GM19025 (cell line): ENCODE measurements at regions not wholly inside any gene's neighbourhood (a gene's known extent, or its start where the extent isn't known, plus 50 kb on each side); places are given as distances from the start of the nearest gene placed in this dataset.
"Not testable (repeated sequence)": the region's sequence is repeated elsewhere in the genome, so short reads cannot be mapped to it uniquely, and the experiment has no call there.

ENCODE experiments used
- ATAC-seq: cut with Tn5 transposase; IDR thresholded peaks from one replicate; pipeline ENCODE4 v1.9.1; 2021; ENCODE audit warnings: mild to moderate bottlenecking, low read depth, moderate library complexity; ENCODE audit not compliant: unreplicated experiment

DNA sequence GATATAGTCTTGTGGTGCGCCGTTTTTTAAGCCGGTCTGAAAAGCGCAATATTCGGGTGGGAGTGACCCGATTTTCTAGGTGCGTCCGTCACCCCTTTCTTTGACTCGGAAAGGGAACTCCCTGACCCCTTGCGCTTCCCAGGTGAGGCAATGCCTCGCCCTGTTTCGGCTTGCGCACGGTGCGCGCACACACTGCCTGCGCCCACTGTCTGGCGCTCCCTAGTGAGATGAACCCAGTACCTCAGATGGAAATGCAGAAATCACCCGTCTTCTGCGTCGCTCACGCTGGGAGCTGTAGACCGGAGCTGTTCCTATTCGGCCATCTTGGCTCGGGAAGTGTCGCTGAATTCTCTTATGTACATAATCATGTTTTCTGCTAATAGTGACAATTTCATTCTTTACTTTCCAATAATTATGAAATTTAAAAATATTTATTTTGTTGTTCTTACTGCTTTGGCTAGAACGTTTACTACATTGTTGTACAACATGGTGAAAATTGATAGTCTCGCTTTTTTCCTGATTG lies 61.2 kb upstream of the MINDY3 start:
- ATAC-seq, result not testable (repeated sequence)

DNA sequence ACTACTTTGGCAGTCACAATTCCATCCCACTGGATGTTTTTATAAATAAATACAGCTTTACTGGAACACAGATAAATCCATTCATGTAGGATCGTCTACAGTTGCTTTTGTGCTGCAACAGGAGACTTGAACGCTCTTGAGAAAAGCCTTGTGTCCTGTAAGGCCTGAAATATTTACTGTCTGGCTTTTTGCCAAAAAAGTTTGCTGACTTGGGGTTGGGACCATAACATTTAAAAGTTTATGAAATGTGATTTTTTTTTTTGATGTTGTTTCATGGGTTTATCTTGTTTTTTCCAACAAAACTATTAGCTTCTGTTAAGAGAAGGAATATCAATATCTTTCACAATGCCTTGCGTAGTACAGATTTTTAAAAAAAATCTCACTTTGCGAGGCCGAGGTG lies 71.1 kb upstream of the MINDY3 start:
- ATAC-seq, result no peak

DNA sequence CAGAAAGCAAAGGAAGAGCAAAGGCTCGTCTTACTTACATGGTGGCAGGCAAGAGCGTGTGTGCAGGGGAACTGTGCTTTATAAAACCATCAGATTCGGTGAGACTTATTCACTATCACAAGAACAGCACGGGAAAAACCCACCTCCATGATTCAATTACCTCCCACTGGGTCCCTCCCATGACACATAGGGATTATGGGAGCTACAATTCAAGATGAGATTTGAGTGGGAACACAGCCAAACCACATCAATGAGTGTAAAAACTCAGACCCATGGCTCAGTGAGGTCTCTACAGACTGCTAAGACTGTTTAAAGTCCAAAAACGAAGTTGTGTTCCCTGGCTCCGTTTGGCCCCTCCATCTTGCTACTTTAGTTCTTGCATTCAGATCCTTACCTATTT lies 79.2 kb upstream of the MINDY3 start:
- ATAC-seq, result not testable (repeated sequence)

DNA sequence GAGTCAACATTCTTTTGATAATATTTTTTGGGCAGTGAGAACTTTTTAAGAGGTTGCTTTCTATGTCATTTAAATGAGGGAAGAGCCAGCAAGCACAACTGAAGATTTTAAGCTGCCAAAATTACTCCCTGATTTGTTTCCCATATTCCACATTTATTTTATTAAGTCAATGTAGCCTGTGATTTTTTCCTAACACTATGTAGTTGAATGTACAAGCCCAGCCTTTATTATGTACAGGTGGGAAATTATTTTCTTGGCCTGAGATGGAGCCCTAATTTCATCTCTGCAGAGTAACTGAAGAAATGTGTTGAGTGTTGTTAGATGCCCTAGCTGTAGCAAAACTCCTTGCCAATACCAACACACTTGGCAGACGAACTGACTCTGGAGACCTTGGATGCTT lies 83.1 kb upstream of the MINDY3 start:
- no peak for ATAC-seq

DNA sequence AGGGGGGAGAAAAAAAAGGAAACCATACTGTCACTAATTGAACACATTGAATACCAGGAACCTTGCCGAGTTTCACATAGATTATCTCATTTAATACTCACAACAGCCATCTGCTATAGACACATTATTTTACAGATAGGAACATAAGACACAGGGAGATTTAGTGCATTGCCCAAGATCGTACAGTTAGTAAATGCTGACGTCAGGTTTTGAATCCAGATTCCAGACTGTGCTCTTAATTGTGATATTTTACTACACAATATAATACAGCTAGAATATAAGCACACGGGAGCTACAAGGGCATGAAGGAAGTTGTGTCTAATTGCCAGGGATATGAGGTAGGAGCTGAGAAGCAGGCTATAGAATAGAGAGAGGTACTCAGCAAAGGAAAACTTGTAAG lies 93.9 kb upstream of the MINDY3 start:
- no peak for ATAC-seq

DNA sequence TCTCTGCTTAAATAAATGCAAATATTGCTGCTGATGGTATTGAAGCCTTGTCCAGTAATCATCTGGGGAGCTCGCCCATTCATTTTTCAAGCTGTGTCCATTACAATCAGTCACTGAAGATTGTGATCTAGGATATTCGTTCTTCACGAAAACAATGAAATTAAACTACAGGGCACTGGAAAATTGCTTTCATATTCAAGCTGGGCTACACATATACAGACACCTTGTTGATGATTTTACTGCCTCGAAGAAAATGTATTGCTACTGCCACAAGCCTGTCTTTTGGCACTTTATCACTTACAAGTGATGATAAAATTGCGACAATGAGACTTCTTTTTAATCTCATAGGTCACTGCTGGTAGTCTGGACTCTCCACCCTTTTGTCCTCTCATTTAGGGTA lies 100.0 kb upstream of the MINDY3 start:
- no peak for ATAC-seq

DNA sequence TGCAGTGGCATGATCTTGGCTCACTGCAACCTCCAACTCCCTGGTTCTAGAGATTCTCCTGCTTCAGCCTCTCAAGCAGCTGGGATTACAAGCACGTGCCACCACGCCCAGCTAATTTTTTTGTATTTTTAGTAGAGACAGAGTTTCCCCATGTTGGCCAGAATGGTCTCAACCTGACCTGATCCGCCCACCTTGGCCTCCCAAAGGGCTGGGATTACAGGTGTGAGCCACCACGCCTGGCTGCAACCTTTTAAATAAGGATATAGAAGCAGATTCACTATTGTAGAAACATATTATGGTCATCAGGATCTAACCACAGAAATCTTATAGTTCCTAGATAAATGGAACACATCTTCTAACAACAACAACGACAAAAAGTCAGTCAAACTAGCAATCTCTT lies 112.4 kb upstream of the MINDY3 start:
- ATAC-seq, result not testable (repeated sequence)

DNA sequence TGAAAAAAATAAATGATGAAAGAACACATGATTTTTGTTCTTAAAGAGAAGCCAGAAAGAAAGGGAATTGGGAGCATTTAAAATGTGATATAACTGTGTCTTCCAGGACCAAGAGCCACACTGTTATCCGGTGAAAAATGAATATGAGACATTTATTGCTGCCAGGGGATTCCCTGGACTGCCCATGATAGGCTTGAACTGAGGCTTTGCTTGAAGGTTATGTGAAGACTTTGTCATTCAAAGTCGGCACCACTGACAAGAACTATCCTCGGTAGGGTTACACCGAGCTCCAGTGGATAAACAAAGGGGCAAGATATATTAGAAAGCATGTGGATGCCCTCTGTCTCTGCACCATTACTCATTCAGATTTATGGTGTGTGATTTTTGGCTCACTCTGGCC lies 125.4 kb upstream of the MINDY3 start:
- ATAC-seq, result no peak

DNA sequence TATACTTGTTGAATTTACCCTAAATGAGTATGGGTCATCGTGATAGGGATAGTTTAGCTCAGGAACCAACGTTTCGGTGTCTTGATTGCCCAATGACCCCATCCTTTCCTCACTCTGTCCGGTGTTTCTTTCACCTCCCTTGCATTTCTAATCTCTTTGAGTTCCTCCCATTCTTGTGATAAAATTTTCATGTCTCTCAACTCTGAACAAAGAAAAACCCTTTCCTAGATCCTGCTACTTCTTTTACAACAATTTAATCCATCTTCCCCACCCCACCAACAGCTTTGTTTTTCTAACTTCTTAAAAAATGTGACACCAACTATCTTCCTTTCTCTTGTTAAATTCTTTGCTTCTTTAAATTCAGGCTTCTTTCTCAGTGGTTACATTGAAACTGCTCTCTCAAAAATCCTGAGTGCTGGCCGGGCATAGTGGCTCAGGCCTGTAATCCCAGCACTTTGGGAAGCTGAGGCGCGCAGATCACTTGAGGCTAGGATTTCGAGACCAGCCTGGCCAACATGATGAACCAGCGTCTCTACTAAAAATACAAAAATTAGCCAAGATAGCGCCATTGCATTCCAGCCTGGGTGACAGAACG lies 130.3 kb upstream of the MINDY3 start:
- no peak for ATAC-seq

DNA sequence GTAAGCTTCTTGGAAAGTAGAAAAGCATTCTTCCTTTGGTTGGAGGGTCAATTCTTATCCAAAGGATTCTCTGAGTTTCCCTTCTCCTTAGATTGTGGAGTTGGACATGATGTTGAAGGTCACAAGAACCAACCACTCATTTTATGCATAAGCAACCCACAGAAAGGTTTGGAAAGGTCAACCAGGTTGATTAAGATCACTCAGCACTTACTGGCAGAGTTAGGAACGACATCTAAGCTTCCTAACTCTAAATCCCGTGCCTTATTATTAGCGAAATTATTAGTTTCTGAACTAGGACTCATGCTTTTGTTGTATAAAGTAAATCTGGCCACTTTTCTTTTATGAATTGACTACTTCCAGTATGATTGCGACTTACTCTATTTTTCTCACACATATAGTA lies 137.0 kb upstream of the MINDY3 start:
- ATAC-seq, result no peak

DNA sequence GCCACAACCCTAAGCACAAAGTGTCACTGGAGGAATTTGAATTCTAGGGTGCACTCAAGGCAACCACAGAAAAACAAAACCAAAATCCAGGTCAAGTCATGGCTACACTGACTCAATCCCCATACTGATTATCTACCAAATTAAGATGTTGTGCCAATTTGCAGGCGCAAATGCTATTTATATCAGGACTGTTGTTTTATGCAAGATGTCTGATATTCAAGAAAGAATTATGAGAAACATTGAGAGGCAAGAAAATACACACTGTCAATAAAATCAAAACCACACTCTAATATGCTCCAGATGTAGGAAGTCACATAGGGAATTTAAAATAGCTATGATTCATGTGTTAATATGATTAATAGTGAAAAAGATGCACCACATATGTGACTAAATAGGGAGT lies 141.3 kb upstream of the MINDY3 start:
- ATAC-seq, result no peak

DNA sequence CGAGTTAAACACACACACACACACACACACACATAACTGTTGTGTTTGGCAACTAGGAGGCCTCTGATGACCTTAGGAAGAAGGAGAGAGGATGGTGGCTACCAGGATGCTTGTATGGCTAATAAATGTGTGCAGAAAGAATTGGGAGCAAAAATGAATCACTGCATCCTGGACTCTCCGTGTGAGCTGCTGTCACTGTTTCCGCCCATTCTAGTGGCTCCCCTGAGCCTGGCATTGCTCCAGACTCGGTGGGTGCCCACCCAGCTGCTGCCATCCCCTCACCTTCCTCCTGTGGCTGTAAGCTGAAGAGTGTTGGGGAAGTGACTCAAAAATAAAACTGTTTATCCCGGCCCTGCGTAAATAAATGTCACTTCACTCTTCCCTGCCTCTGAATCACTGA lies 149.5 kb upstream of the MINDY3 start:
- ATAC-seq, result no peak

DNA sequence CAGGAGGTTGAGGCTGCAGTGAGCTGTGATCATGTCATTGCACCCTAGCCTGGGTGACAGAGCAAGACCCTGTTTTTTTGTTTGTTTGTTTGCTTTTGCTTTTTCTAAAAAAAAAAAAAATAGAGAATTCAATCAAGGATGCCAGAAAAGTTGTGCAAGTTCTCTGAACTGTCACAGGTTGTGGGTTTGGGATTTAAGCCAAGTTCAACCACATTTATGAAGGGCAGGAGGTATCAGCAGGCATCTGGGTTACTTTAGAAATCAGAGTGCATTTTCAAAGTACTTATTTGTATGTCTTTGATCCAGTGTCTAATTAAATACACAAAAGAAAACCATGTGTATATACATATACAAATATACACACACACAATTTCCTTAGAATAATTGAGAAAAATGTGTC lies 151.2 kb upstream of the MINDY3 start:
- no peak for ATAC-seq

DNA sequence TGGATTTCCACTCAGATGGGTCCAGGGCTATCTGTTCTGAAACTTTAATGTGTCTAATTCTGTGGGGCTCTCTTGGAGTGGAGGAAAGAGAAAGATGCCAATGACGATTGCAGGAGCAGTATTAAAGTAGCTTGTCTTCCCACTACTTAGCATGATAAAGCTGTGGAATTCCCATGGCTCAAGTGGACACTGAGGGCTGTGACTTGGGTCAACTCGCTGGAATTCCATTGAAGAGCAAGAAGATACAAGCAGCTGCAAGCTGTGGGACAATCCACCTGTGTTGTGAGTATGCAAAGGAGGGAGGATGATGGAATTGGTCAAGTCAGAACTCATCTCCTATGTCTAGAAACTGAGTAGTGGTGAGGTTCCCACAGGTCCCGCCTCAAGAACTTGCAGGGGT lies 154.2 kb upstream of the MINDY3 start:
- ATAC-seq, result no peak

DNA sequence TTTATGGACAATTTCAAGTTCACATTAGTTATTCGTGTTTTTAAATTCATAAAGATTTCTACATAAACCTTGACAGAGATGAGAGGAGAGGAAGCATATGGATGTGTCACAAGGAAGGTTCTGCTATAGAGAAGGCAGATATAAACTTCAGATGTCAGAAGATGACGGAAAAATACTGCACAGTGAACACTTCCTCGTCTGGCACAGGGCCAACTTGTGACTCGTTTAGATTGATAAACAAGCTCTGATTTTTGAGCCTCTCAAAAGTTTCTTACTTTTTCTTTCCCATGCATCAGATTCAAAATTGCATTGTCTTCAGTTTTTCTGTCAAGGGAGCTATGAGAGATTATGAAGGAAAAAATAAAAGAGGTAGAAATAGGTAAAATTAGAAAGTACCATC lies 156.4 kb upstream of the MINDY3 start:
- ATAC-seq, result no peak

DNA sequence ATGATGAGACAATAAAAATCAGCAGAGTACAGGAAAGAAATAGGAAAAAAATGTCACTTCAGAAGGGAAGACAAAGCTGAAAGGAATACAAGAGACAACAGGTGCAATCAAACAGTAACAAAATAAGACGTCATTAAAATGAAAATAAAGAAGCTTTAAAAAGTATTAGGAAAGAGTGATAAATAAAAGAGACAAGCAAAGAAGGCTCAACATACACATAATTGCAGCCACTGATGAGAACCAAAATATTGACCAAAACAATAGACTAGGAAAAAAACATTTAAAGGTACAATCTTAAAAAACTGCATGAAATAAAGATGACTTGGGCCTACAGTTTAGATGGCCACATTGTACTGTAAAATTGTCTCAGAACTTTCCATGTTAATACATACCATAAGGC lies 160.5 kb upstream of the MINDY3 start:
- no peak for ATAC-seq

DNA sequence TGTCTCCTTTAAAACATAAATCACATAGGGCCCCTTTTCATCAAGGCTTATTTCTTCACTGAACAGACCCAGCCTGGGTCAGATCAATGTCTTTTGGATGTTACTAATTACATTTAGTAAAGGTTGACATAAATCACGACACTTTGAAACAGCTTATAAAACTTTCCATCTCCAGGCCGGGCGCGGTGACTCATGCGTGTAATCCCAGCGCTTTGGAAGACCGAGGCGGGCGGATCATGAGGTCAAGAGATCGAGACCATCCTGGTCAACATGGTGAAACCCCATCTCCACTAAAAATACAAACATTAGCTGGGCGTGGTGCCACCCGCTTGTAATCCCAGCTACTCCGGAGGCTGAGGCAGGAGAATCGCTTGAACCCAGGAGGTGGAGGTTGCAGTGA lies 166.5 kb upstream of the MINDY3 start:
- not testable (repeated sequence) for ATAC-seq

DNA sequence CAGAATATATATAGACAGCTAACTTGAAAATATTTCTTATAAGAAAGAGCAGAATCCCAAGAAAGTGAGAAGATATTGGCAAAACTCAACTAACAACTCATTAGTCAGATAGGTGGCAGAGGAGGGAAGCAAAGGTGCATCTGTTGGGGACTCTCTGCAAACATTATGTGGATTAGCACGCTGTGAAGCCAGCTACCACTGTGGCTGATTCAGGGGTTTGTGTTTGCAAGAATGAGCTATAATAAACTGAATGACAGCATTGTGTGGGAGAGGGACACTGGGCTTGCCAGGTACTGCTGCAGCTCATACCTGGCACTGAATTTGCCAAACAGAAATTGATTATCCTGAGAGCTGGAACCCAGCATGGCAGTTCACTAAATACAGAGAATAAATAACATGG lies 170.3 kb upstream of the MINDY3 start:
- ATAC-seq, result no peak

DNA sequence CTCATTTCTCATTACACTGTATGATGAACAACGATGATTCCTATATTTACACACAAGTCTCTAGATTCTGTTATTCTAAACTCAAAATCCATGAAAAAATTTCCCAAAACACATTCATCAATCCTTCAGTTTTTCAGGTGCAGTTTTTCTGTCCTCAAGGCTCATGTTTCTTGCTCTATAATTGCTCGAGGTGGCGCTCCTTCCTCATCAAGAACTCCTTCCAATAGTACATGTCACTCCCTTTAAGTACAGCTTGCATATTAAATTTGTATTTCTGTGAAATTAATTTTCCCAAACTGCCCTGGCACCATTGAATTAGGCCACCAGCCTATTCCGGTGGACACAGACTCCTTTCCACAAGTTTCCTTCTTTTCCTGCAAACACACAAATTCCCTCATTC lies 188.7 kb upstream of the MINDY3 start:
- no peak for ATAC-seq

DNA sequence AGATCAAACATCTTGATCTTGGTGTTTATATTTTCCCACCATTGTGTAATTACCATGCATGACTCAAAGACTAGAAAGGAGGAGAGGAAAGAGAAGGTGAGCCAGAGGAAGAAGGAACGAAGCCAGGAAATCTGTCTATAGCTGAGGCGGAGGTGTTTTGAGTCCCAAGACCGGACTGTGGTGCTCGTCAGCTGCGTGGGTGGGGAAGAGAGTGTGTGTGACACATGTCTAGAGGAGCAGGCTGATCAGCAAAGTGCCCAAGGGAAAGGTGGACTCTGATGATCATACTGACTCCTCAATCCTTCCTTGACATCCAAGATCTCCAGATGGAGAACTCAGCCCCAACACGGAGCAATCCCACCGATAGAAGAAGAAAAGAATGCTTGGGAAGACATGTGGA lies 189.5 kb upstream of the MINDY3 start:
- ATAC-seq, result no peak

DNA sequence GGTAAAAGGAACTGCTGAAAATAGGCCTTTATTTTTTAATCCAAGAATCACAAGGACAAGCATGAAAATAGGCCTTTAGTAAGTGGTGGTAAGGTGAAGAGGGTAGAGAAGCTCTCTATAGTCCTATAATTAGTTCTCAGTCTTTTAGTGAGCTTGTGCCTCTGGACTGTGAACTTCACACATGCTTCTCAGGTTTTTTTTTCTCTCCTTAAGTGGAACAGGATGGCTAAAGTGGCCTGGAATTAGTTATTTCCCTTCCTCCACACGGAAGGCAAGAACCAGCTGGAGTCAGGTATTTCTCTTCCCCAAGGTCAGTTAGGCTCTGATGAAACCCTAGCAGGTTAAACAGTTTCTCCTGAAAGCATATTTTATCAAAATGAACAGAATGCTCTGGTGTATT lies 203.0 kb upstream of the MINDY3 start:
- ATAC-seq, result no peak

DNA sequence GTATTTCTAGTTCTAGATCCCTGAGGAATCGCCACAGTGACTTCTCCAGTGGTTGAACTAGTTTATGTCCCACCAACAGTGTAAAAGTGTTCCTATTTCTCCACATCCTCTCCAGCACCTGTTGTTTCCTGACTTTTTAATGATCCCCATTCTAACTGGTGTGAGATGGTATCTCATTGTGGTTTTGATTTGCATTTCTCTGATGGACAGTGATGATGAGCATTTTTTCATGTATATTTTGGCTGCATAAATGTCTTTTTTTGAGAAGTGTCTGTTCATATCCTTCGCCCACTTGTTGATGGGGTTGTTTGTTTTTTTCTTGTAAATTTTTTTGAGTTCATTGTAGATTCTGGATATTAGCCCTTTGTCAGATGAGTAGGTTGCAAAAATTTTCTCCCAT lies 223.2 kb upstream of the MINDY3 start:
- not testable (repeated sequence) for ATAC-seq

DNA sequence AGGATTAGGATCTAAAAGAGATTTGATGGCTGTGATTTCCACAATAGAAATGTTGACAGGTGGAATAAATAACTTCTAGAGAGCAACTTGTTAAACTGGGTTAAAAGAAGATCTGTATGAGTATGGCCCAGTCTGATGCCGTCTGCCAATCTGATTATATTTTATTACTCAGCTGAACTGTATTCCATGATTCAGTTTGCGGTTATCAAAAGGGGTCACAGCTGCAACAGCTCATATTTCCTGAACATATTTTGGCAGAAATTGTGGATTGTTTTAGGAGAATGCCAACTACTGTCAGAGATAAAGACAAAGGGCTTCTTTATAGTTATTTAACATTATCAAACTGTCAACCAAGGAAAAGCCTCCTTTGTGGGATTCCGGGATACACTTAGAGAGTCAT lies 244.8 kb upstream of the MINDY3 start:
- no peak for ATAC-seq
